ENCODE measurements at regions not wholly inside any gene's neighbourhood (a gene's known extent, or its start where the extent isn't known, plus 50 kb on each side); places are given as distances from the start of the nearest gene placed in this dataset.

- H3K27ac ChIP-seq: no peak overlapping the region
- no peaks in the 10 kb centered on the region for H3K27me3 ChIP-seq (ENCODE audit: control insufficient read depth, insufficient read depth, low read length)
- no peak for TF ChIP-seq CTCF (IDR thresholded peaks at IDR 0.05)
- H3K4me2 ChIP-seq (ENCODE audit: low read length): no peak overlapping the region
- H3K4me1 ChIP-seq: no peaks in the 10 kb centered on the region
- H2AFZ ChIP-seq: no peak overlapping the region
- H3K9me3 ChIP-seq (ENCODE audit: control insufficient read depth, low read length): no peaks in the 10 kb centered on the region
- H3K4me3 ChIP-seq (ENCODE audit: low read depth, low read length): no peak overlapping the region
- H3K79me2 ChIP-seq: no peaks in the 10 kb centered on the region
- no peak overlapping the region for H3K9ac ChIP-seq
- no peaks in the 10 kb centered on the region for H3K36me3 ChIP-seq (ENCODE audit: control insufficient read depth, insufficient read depth, low read length)
Observed at GRCh38 chr15:69857686-69858391, 239.9 kb downstream of the TLE3 start.

GRCh38 chr15:69858456-69858855, 239.3 kb downstream of the TLE3 start:
- Histone ChIP-seq H3K9me3 (ENCODE audit: control insufficient read depth, low read length) (no peaks in the 10 kb centered on the region), H3K79me2 (no peaks in the 10 kb centered on the region), H3K4me1 (no peaks in the 10 kb centered on the region), H2AFZ (no peak overlapping the region), H3K9ac (no peak overlapping the region), H3K27me3 (ENCODE audit: control insufficient read depth, insufficient read depth, low read length) (no peaks in the 10 kb centered on the region), H3K4me3 (ENCODE audit: low read depth, low read length) (no peak overlapping the region), H3K27ac (no peak overlapping the region), H3K36me3 (ENCODE audit: control insufficient read depth, insufficient read depth, low read length) (no peaks in the 10 kb centered on the region), H3K4me2 (ENCODE audit: low read length) (no peak overlapping the region)
- TF ChIP-seq CTCF (IDR thresholded peaks at IDR 0.05): no peak

GRCh38 chr15:69859866-69860265, 237.9 kb downstream of the TLE3 start:
- Histone ChIP-seq H2AFZ (no peak overlapping the region), H3K4me2 (ENCODE audit: low read length) (no peak overlapping the region), H3K79me2 (no peaks in the 10 kb centered on the region), H3K9me3 (ENCODE audit: control insufficient read depth, low read length) (no peaks in the 10 kb centered on the region), H3K4me3 (ENCODE audit: low read depth, low read length) (no peak overlapping the region), H3K27ac (no peak overlapping the region), H3K4me1 (no peaks in the 10 kb centered on the region), H3K27me3 (ENCODE audit: control insufficient read depth, insufficient read depth, low read length) (no peaks in the 10 kb centered on the region), H3K9ac (no peak overlapping the region), H3K36me3 (ENCODE audit: control insufficient read depth, insufficient read depth, low read length) (no peaks in the 10 kb centered on the region)
- no peak for TF ChIP-seq CTCF (IDR thresholded peaks at IDR 0.05)

- no peak overlapping the region for H3K27ac ChIP-seq
- H2AFZ ChIP-seq: no peak overlapping the region
- H3K9me3 ChIP-seq (ENCODE audit: control insufficient read depth, low read length): no peaks in the 10 kb centered on the region
- TF ChIP-seq CTCF (IDR thresholded peaks at IDR 0.05): no peak
- no peak overlapping the region for H3K4me2 ChIP-seq (ENCODE audit: low read length)
- H3K27me3 ChIP-seq (ENCODE audit: control insufficient read depth, insufficient read depth, low read length): no peaks in the 10 kb centered on the region
- H3K4me3 ChIP-seq (ENCODE audit: low read depth, low read length): no peak overlapping the region
- H3K79me2 ChIP-seq: no peaks in the 10 kb centered on the region
- no peak overlapping the region for H3K9ac ChIP-seq
- H3K36me3 ChIP-seq (ENCODE audit: control insufficient read depth, insufficient read depth, low read length): no peaks in the 10 kb centered on the region
- H3K4me1 ChIP-seq: no peaks in the 10 kb centered on the region
Observed at GRCh38 chr15:69860321-69860720, 237.4 kb downstream of the TLE3 start.

GRCh38 chr15:69860921-69861320, 236.8 kb downstream of the TLE3 start:
- H3K79me2 ChIP-seq: no peaks in the 10 kb centered on the region
- H3K4me3 ChIP-seq (ENCODE audit: low read depth, low read length): no peak overlapping the region

More at GRCh38 chr15:69860921-69861320, 236.8 kb downstream of the TLE3 start:
- Histone ChIP-seq H3K9me3 (ENCODE audit: control insufficient read depth, low read length) (no peaks in the 10 kb centered on the region), H3K9ac (no peak overlapping the region), H3K4me1 (no peaks in the 10 kb centered on the region), H3K27me3 (ENCODE audit: control insufficient read depth, insufficient read depth, low read length) (no peaks in the 10 kb centered on the region), H3K36me3 (ENCODE audit: control insufficient read depth, insufficient read depth, low read length) (no peaks in the 10 kb centered on the region), H3K27ac (no peak overlapping the region), H2AFZ (no peak overlapping the region), H3K4me2 (ENCODE audit: low read length) (no peak overlapping the region)
- TF ChIP-seq CTCF (IDR thresholded peaks at IDR 0.05): no peak
